Kidney (tissue), 13 donors: ENCODE measurements at regions not wholly inside any gene's neighbourhood (a gene's known extent, or its start where the extent isn't known, plus 50 kb on each side); places are given as distances from the start of the nearest gene placed in this dataset.

ENCODE experiments used
- DNase-seq, 5 donors: peaks; one replicate each; pipeline ENCODE4 v3.0.0-alpha.2; 2013 to 2020
- FAIRE-seq: peaks from 2 replicates; lab custom pipeline; 2012; peaks lifted over from hg19 to GRCh38; lab: Jason Lieb, UNC
- H3K27ac ChIP-seq, 2 donors: one replicate each; pipeline ENCODE4 v1.7.0; 2013; ENCODE audit warnings: low read depth in 2 of 2, low read length in 2 of 2, inconsistent platforms in 1 of 2
- H3K27me3 ChIP-seq: one replicate; pipeline ENCODE4 v1.7.1; 2013; ENCODE audit warnings: low read length, inconsistent platforms; ENCODE audit not compliant: control insufficient read depth, insufficient read depth
- H3K36me3 ChIP-seq, 3 donors: one replicate each; pipeline versions ENCODE4 v1.7.0 to v1.7.1; 2013; ENCODE audit warnings: low read length in 3 of 3, control low read depth in 1 of 3, inconsistent platforms in 1 of 3; ENCODE audit not compliant: insufficient read depth in 3 of 3, control insufficient read depth in 2 of 3
- H3K4me1 ChIP-seq, 3 donors: one replicate each; pipeline versions ENCODE4 v1.7.0 to v1.7.1; 2013; ENCODE audit warnings: low read length in 3 of 3, inconsistent platforms in 1 of 3, low read depth in 1 of 3; ENCODE audit not compliant: control insufficient read depth in 2 of 3, insufficient read depth in 2 of 3
- H3K4me3 ChIP-seq, 3 donors: one replicate each; pipeline versions ENCODE4 v1.7.0 to v1.8.1; 2013; ENCODE audit warnings: low read length in 3 of 3, control low read depth in 1 of 3, inconsistent platforms in 1 of 3
- H3K9ac ChIP-seq, 3 donors: one replicate each; pipeline versions ENCODE4 v1.7.0 to v1.7.1; 2013; ENCODE audit warnings: low read length in 3 of 3, control low read depth in 1 of 3, inconsistent platforms in 1 of 3
- H3K9me3 ChIP-seq, 3 donors: one replicate each; pipeline versions ENCODE4 v1.7.0 to v1.7.1; 2013; ENCODE audit warnings: low read length in 3 of 3, control low read depth in 1 of 3, inconsistent platforms in 1 of 3; ENCODE audit not compliant: control insufficient read depth in 2 of 3, insufficient read depth in 1 of 3
- intact Hi-C: fragments of 100-400 bp; cut with DNase I; formaldehyde crosslinking; loops from one replicate; pipeline ENCODE4 v1.11.1; 2022
- TF ChIP-seq, protein P1 (sequence below): IDR thresholded peaks from 3 replicates; pipeline ENCODE4 v1.5.1; 2012; ENCODE audit warnings: mild to moderate bottlenecking, moderate library complexity, borderline replicate concordance; ENCODE audit not compliant: insufficient read depth; ENCODE audit errors: extremely low read depth
- donor health status: control.
- donor health status: control.
- donor health status: control.
- donor health status: control.
- donor health status: control.
- donor health status: DM: yes; HTN: yes; CAD: no.
- donor health status: Normal renal cell carcinoma (clear cell type).

GRCh38 chr13:73242515-73243015 is 183.8 kb downstream of the KLF5 start:
- no peak overlapping the region for H3K27ac ChIP-seq
- H3K36me3 ChIP-seq: no peaks in the 10 kb centered on the region
- H3K9me3 ChIP-seq: no peaks in the 10 kb centered on the region
- no peak overlapping the region for H3K9ac ChIP-seq
- intact Hi-C loops: no loop called here
- DNase-seq (no peak), FAIRE-seq (no peak)
- no peaks in the 10 kb centered on the region for H3K4me1 ChIP-seq
- TF ChIP-seq, protein P1, sequence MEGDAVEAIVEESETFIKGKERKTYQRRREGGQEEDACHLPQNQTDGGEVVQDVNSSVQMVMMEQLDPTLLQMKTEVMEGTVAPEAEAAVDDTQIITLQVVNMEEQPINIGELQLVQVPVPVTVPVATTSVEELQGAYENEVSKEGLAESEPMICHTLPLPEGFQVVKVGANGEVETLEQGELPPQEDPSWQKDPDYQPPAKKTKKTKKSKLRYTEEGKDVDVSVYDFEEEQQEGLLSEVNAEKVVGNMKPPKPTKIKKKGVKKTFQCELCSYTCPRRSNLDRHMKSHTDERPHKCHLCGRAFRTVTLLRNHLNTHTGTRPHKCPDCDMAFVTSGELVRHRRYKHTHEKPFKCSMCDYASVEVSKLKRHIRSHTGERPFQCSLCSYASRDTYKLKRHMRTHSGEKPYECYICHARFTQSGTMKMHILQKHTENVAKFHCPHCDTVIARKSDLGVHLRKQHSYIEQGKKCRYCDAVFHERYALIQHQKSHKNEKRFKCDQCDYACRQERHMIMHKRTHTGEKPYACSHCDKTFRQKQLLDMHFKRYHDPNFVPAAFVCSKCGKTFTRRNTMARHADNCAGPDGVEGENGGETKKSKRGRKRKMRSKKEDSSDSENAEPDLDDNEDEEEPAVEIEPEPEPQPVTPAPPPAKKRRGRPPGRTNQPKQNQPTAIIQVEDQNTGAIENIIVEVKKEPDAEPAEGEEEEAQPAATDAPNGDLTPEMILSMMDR: no peak
- no peak overlapping the region for H3K4me3 ChIP-seq
- no peaks in the 10 kb centered on the region for H3K27me3 ChIP-seq

DNA sequence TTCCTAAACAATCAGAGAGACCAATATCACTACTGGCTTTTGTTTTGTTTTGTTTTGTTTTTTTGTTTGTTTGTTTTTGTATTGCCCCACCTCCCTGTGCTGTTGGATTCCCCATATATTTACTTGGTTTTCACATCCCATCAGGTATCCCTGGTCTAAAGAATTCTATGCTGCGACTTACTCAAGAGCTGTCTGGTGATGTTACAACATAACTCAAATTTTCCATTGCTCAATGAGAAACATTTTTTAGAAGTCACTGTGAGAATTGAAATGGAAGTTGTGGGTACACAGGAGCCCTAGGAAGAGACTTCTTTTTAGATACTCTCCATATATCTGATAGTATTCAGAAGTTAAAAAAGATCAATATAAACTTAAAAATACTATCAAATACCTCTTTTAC is 181.4 kb downstream of the KLF5 start:
- Histone ChIP-seq H3K9ac (no peak overlapping the region), H3K4me1 (no peaks in the 10 kb centered on the region), H3K27me3 (no peaks in the 10 kb centered on the region), H3K36me3 (no peaks in the 10 kb centered on the region), H3K27ac (no peak overlapping the region), H3K9me3 (no peaks in the 10 kb centered on the region), H3K4me3 (no peak overlapping the region)
- DNase-seq (no peak), FAIRE-seq (no peak)
- intact Hi-C loops: no loop called here
- TF ChIP-seq, protein P1: no peak

DNA sequence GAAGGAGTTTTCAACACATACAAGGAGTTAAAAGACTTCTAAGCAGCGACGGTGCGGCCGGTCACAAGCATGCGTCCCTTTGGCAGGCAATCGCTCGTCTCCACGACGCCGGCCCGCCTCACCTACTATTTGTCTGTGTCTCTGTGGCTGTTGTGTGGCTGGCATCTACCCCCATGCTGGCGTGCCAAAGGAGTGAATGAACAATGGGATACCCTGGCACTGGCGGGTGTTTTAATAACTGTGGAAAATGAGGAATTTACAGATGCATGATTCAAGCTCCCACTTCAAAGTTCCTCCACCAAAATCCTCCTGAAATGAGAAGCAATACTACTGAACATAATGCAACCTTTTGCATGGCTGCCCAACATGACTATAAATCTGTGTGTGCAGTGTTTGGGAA is 176.6 kb downstream of the KLF5 start:
- FAIRE-seq (no peak), DNase-seq (no peak)

More for the DNA sequence above, 176.6 kb downstream of the KLF5 start:
- no peak overlapping the region for H3K9ac ChIP-seq
- intact Hi-C loops: no loop called here
- no peaks in the 10 kb centered on the region for H3K9me3 ChIP-seq
- TF ChIP-seq, protein P1: no peak
- no peak overlapping the region for H3K4me3 ChIP-seq
- H3K27ac ChIP-seq: no peak overlapping the region
- no peaks in the 10 kb centered on the region for H3K27me3 ChIP-seq
- H3K4me1 ChIP-seq: no peaks in the 10 kb centered on the region
- no peaks in the 10 kb centered on the region for H3K36me3 ChIP-seq
